ENCODE measurements at regions not wholly inside any gene's neighbourhood (a gene's known extent, or its start where the extent isn't known, plus 50 kb on each side); places are given as distances from the start of the nearest gene placed in this dataset.

DNA sequence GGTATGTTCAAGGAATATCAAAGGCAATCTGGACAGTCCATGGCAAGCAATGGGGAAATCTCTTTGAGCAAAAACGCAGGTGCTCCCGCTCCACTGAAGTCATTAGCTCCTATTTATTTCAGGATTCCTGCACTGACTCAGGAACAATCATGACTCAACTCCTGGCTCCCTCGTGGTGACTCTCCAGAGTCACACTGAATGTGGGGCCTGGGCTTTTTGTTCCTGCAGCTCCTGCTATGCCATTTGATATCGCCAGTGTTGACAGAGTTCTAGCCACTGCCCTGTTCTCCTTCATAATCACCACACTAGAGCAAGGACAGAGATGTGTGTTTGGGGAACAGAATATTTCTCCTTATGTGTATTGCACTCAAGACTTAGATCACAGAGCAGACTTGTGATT lies 187.2 kb upstream of the ZNF462 start:
- H3K4me3 Mint-ChIP-seq (ENCODE audit: unreplicated experiment): no peak overlapping the region
- no peak for DNase-seq
- H3K36me3 Mint-ChIP-seq (ENCODE audit: insufficient read depth, unreplicated experiment): no peaks in the 10 kb centered on the region
- no peaks in the 10 kb centered on the region for H3K9me3 ChIP-seq
- intact Hi-C loops (cut with micrococcal nuclease; ENCODE audit: unreplicated experiment): no loop called here
- ChIA-PET POLR2A (no interaction called here), CTCF (no interaction called here)
- no peaks in the 10 kb centered on the region for H3K9me3 Mint-ChIP-seq (ENCODE audit: unreplicated experiment)
- no peak overlapping the region for H3K27ac Mint-ChIP-seq (ENCODE audit: unreplicated experiment)
- no peaks in the 10 kb centered on the region for H3K36me3 ChIP-seq (ENCODE audit: control insufficient read depth, insufficient read depth, low read length)
- no peaks in the 10 kb centered on the region for H3K27me3 ChIP-seq (replicated peaks; ENCODE audit: control insufficient read depth, insufficient read depth, low read length)
- BruUV-seq (replicated peaks): no TSS peak
- no peaks in the 10 kb centered on the region for H3K27me3 Mint-ChIP-seq (ENCODE audit: insufficient read depth, unreplicated experiment)
- no peaks in the 10 kb centered on the region for H3K4me1 ChIP-seq
- TF ChIP-seq, protein P1, sequence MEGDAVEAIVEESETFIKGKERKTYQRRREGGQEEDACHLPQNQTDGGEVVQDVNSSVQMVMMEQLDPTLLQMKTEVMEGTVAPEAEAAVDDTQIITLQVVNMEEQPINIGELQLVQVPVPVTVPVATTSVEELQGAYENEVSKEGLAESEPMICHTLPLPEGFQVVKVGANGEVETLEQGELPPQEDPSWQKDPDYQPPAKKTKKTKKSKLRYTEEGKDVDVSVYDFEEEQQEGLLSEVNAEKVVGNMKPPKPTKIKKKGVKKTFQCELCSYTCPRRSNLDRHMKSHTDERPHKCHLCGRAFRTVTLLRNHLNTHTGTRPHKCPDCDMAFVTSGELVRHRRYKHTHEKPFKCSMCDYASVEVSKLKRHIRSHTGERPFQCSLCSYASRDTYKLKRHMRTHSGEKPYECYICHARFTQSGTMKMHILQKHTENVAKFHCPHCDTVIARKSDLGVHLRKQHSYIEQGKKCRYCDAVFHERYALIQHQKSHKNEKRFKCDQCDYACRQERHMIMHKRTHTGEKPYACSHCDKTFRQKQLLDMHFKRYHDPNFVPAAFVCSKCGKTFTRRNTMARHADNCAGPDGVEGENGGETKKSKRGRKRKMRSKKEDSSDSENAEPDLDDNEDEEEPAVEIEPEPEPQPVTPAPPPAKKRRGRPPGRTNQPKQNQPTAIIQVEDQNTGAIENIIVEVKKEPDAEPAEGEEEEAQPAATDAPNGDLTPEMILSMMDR (IDR thresholded peaks at IDR 0.05; ENCODE audit: insufficient read depth in 1 of 2, low read depth in 1 of 2, low read length in 1 of 2, severe bottlenecking in 1 of 2, unreplicated experiment in 1 of 2): no peak
- no peak overlapping the region for H3K4me3 ChIP-seq (ENCODE audit: low read depth, low read length)
- H3K4me1 Mint-ChIP-seq (ENCODE audit: low read depth, unreplicated experiment): no peaks in the 10 kb centered on the region

DNA sequence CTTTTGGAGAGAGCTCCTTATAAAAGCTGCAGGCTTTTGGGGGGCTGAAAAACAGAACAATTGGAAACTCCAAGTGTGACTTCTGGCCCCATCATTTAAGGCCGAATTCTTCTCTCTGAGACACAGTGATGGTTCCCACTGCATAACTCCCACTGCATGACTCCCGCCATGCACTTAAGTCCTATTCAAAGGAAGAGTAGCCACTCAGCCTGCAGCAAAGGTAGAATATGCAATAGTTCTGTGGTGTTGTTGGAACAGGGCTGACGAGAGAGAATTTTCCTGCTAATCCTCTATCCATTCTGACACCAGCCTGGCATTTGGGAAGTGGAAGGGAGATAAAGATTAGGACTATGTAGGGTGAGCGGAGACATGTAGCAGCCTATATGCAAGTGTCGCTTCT lies 185.6 kb upstream of the ZNF462 start:
- BruUV-seq (replicated peaks): no TSS peak
- Histone ChIP-seq H3K9me3 (no peaks in the 10 kb centered on the region), H3K4me1 (0 out of 2 replicates have a peak, but pooled peaks cover 2% of the 10 kb centered on the region), H3K27me3 (replicated peaks; ENCODE audit: control insufficient read depth, insufficient read depth, low read length) (no peaks in the 10 kb centered on the region), H3K4me3 (ENCODE audit: low read depth, low read length) (no peak overlapping the region), H3K36me3 (ENCODE audit: control insufficient read depth, insufficient read depth, low read length) (no peaks in the 10 kb centered on the region)
- TF ChIP-seq, protein P1 (IDR thresholded peaks at IDR 0.05; ENCODE audit: insufficient read depth in 1 of 2, low read depth in 1 of 2, low read length in 1 of 2, severe bottlenecking in 1 of 2, unreplicated experiment in 1 of 2): no peak
- no peak overlapping the region for H3K27ac Mint-ChIP-seq (ENCODE audit: unreplicated experiment)
- H3K4me3 Mint-ChIP-seq (ENCODE audit: unreplicated experiment): no peak overlapping the region
- ChIA-PET POLR2A (no interaction called here), CTCF (no interaction called here)
- intact Hi-C loops (cut with micrococcal nuclease; ENCODE audit: unreplicated experiment): no loop called here
- H3K27me3 Mint-ChIP-seq (ENCODE audit: insufficient read depth, unreplicated experiment): no peaks in the 10 kb centered on the region
- H3K9me3 Mint-ChIP-seq (ENCODE audit: unreplicated experiment): peaks cover 10% of the 10 kb centered on the region
- H3K4me1 Mint-ChIP-seq (ENCODE audit: low read depth, unreplicated experiment): peaks cover 6% of the 10 kb centered on the region
- DNase-seq: no peak
- H3K36me3 Mint-ChIP-seq (ENCODE audit: insufficient read depth, unreplicated experiment): no peaks in the 10 kb centered on the region

DNA sequence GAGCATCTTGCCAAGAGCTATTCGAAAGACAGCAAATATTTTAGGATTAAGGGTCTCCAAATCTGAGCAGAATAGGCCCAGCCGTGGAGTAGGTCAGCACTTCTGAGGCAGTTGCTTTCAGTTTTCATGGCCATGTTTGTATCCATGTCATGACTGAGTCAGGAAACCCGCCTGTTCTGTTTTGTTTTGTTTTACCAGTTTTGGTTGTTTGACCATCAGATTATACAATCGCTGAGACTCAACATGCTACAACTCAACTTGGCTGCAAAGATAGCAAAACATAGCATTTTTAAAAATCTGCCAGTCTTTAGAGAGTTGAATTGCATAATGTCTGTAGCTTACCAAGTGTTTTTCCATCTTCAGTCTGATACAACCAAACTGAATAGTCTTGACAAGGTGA lies 185.1 kb upstream of the ZNF462 start:
- H3K4me1 Mint-ChIP-seq (ENCODE audit: low read depth, unreplicated experiment): peaks cover 6% of the 10 kb centered on the region
- no TSS peak for BruUV-seq (replicated peaks)
- no peak overlapping the region for H3K27ac Mint-ChIP-seq (ENCODE audit: unreplicated experiment)
- Histone ChIP-seq H3K9me3 (no peaks in the 10 kb centered on the region), H3K27me3 (replicated peaks; ENCODE audit: control insufficient read depth, insufficient read depth, low read length) (no peaks in the 10 kb centered on the region), H3K36me3 (ENCODE audit: control insufficient read depth, insufficient read depth, low read length) (no peaks in the 10 kb centered on the region), H3K4me3 (ENCODE audit: low read depth, low read length) (no peak overlapping the region), H3K4me1 (0 out of 2 replicates have a peak, but pooled peaks cover 6% of the 10 kb centered on the region)
- no peaks in the 10 kb centered on the region for H3K36me3 Mint-ChIP-seq (ENCODE audit: insufficient read depth, unreplicated experiment)
- ChIA-PET POLR2A (no interaction called here), CTCF (no interaction called here)
- TF ChIP-seq, protein P1 (IDR thresholded peaks at IDR 0.05; ENCODE audit: insufficient read depth in 1 of 2, low read depth in 1 of 2, low read length in 1 of 2, severe bottlenecking in 1 of 2, unreplicated experiment in 1 of 2): no peak
- H3K27me3 Mint-ChIP-seq (ENCODE audit: insufficient read depth, unreplicated experiment): no peaks in the 10 kb centered on the region
- no peak for DNase-seq
- no peak overlapping the region for H3K4me3 Mint-ChIP-seq (ENCODE audit: unreplicated experiment)
- H3K9me3 Mint-ChIP-seq (ENCODE audit: unreplicated experiment): peaks cover 10% of the 10 kb centered on the region
- intact Hi-C loops (cut with micrococcal nuclease; ENCODE audit: unreplicated experiment): no loop called here
